HEK293T (cell line): ENCODE measurements at regions not wholly inside any gene's neighbourhood (a gene's known extent, or its start where the extent isn't known, plus 50 kb on each side); places are given as distances from the start of the nearest gene placed in this dataset.

Experiments used
- ARNT ChIP-seq: fragments of 450-650 bp; IDR thresholded peaks from 2 replicates; pipeline ENCODE4 v1.6.1; 2017; ENCODE audit warnings: mild to moderate bottlenecking
- FOXA1 ChIP-seq: fragments of 450-650 bp; IDR thresholded peaks from 2 replicates; pipeline ENCODE4 v1.6.1; 2016; ENCODE audit warnings: mild to moderate bottlenecking
- FOXK2 ChIP-seq: fragments of 450-650 bp; IDR thresholded peaks from 2 replicates; pipeline ENCODE4 v1.6.1; 2016; ENCODE audit warnings: mild to moderate bottlenecking
- FOXM1 ChIP-seq: fragments of 450-650 bp; IDR thresholded peaks from 2 replicates; pipeline ENCODE4 v1.6.1; 2017; ENCODE audit warnings: mild to moderate bottlenecking, borderline replicate concordance
- SP1 ChIP-seq: fragments of 450-650 bp; IDR thresholded peaks from 2 replicates; pipeline ENCODE4 v1.6.1; 2017
- SUZ12 ChIP-seq: fragments of 450-650 bp; IDR thresholded peaks from 2 replicates; pipeline ENCODE4 v1.6.1; 2016; ENCODE audit warnings: mild to moderate bottlenecking

DNA sequence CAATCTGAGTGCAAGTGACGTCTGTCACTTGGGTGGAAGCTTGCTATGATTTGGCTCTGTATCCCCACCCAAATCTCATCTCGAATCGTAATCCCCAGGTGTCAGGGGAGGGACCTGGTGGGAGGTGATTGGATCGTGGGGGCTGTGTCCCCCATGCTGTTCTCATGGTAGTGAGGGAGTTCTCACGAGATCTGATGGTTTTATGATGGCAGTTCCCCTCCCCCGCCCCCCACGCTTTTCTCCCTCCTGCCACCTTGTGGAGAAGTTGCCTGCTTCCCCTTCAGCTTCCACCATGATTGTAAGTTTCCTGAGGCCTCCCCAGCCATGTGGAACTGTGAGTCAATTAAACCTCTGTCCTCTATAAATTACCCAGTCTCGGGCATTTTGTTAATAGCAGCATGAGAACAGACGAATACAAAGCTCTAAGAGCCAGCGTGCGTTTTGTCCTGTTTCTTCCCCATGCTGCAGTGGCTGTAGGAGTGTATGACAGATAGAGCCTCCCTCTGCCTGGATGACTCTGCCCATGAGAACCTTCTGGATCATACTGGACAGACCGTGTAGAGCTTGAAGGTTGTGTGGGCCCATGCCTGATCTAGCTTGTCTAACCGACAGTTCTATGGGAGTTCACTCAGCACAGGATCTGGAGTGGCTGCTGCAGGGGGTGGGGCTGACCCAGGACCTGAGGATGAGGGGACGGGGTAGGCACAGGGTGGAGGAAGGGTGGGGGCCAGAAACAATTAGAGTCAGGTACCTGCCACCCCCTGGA, 139.7 kb upstream of the ERRFI1 start:
- TF ChIP-seq FOXK2 (no peak), SP1 (no peak), SUZ12 (no peak), ARNT (no peak), FOXM1 (no peak), FOXA1 (no peak)
